GM12878 (cell line): ENCODE measurements at regions not wholly inside any gene's neighbourhood (a gene's known extent, or its start where the extent isn't known, plus 50 kb on each side); places are given as distances from the start of the nearest gene placed in this dataset.

Experiments used
- BCL11A ChIP-seq: IDR thresholded peaks from 2 replicates; pipeline ENCODE4 v1.6.1; 2011; ENCODE audit warnings: low read depth, low read length
- CUX1 ChIP-seq: IDR thresholded peaks from 2 replicates; pipeline ENCODE4 v1.6.1; 2012; ENCODE audit warnings: improper control_type of control experiment, low read depth, low read length; ENCODE audit not compliant: insufficient replicate concordance
- DPF2 ChIP-seq: fragments of 450-650 bp; IDR thresholded peaks from 2 replicates; pipeline ENCODE4 v1.6.1; 2017; ENCODE audit warnings: mild to moderate bottlenecking
- RFX5 ChIP-seq: IDR thresholded peaks from 2 replicates; pipeline ENCODE4 v1.6.1; 2011; ENCODE audit warnings: low read depth, low read length, improper control_type of control experiment
- TCF7 ChIP-seq: IDR thresholded peaks from 2 replicates; pipeline ENCODE4 v1.6.1; 2014; ENCODE audit warnings: antibody characterized with exemption, borderline replicate concordance
- ZNF687 ChIP-seq: fragments of 450-650 bp; IDR thresholded peaks from 2 replicates; pipeline ENCODE4 v1.6.1; 2017; ENCODE audit warnings: mild to moderate bottlenecking, moderate library complexity
- ZZZ3 ChIP-seq: IDR thresholded peaks from 2 replicates; pipeline ENCODE4 v1.6.1; 2011; ENCODE audit warnings: low read depth; ENCODE audit not compliant: control insufficient read depth, insufficient read length
- TF ChIP-seq, protein P1 (sequence below): fragments of 450-650 bp; formaldehyde crosslinking; IDR thresholded peaks from 2 replicates; pipeline ENCODE4 v1.5.0; 2022; ENCODE audit warnings: mild to moderate bottlenecking, missing genetic modification characterization
- TF ChIP-seq, protein P2 (sequence below): IDR thresholded peaks from 2 replicates; pipeline ENCODE4 v1.6.1; 2012; ENCODE audit warnings: low read length, inconsistent platforms

- TF ChIP-seq TCF7 (no peak), DPF2 (no peak), ZZZ3 (no peak), CUX1 (no peak), ZNF687 (no peak), RFX5 (no peak), BCL11A (no peak)
- TF ChIP-seq, protein P1, sequence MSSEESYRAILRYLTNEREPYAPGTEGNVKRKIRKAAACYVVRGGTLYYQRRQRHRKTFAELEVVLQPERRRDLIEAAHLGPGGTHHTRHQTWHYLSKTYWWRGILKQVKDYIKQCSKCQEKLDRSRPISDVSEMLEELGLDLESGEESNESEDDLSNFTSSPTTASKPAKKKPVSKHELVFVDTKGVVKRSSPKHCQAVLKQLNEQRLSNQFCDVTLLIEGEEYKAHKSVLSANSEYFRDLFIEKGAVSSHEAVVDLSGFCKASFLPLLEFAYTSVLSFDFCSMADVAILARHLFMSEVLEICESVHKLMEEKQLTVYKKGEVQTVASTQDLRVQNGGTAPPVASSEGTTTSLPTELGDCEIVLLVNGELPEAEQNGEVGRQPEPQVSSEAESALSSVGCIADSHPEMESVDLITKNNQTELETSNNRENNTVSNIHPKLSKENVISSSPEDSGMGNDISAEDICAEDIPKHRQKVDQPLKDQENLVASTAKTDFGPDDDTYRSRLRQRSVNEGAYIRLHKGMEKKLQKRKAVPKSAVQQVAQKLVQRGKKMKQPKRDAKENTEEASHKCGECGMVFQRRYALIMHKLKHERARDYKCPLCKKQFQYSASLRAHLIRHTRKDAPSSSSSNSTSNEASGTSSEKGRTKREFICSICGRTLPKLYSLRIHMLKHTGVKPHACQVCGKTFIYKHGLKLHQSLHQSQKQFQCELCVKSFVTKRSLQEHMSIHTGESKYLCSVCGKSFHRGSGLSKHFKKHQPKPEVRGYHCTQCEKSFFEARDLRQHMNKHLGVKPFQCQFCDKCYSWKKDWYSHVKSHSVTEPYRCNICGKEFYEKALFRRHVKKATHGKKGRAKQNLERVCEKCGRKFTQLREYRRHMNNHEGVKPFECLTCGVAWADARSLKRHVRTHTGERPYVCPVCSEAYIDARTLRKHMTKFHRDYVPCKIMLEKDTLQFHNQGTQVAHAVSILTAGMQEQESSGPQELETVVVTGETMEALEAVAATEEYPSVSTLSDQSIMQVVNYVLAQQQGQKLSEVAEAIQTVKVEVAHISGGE (CRISPR knock-in tag): no peak
- TF ChIP-seq, protein P2, sequence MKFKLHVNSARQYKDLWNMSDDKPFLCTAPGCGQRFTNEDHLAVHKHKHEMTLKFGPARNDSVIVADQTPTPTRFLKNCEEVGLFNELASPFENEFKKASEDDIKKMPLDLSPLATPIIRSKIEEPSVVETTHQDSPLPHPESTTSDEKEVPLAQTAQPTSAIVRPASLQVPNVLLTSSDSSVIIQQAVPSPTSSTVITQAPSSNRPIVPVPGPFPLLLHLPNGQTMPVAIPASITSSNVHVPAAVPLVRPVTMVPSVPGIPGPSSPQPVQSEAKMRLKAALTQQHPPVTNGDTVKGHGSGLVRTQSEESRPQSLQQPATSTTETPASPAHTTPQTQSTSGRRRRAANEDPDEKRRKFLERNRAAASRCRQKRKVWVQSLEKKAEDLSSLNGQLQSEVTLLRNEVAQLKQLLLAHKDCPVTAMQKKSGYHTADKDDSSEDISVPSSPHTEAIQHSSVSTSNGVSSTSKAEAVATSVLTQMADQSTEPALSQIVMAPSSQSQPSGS: no peak
These were observed 466.3 kb downstream of the GUCY1A2 start (continued) for GRCh38 chr11:106551744-106552673.
